ENCODE measurements at regions not wholly inside any gene's neighbourhood (a gene's known extent, or its start where the extent isn't known, plus 50 kb on each side); places are given as distances from the start of the nearest gene placed in this dataset.

GRCh38 chr3:23046536-23046935 lies 156.6 kb upstream of the UBE2E2 start:
- TF ChIP-seq POLR2A (IDR thresholded peaks at IDR 0.05) (no peak), CTCF (IDR thresholded peaks at IDR 0.05) (no peak), POLR2AphosphoS5 (IDR thresholded peaks at IDR 0.05) (no peak), EP300 (IDR thresholded peaks at IDR 0.05) (no peak)

Measured in gastroesophageal sphincter (tissue), 3 donors.